HCT116 (cell line): ENCODE measurements at regions not wholly inside any gene's neighbourhood (a gene's known extent, or its start where the extent isn't known, plus 50 kb on each side); places are given as distances from the start of the nearest gene placed in this dataset.

Source experiments
- ATAC-seq: fragments of 200-7000 bp; cut with Tn5 transposase; 2 replicates; pipeline ENCODE4 v1.9.1; 2020; ENCODE audit warnings: mild to moderate bottlenecking, moderate library complexity
- BruUV-seq: library from RNA; stranded (reverse); fragments of 400-500 nt; replicated peaks from 2 replicates; lab custom pipeline; 2021; lab: Mats Ljungman, UMichigan
- CTCF ChIA-PET: fragments of 300-600 bp; sonication (Branson Sonifier 250); formaldehyde crosslinking; loops from one replicate; lab custom pipeline; 2021; ENCODE audit warnings: antibody characterized with exemption; lab: Charles Lee
- POLR2A ChIA-PET: fragments of 300-600, 350-600 bp; sonication (Branson Sonifier 250); formaldehyde crosslinking; loops from one replicate; lab custom pipeline; 2021; ENCODE audit warnings: antibody characterized with exemption; lab: Charles Lee
- RAD21 ChIA-PET, 2 experiments: fragments of 300-600 bp; sonication (Branson Sonifier 250); formaldehyde crosslinking; loops; one replicate each; lab custom pipeline; 2023; ENCODE audit warnings: low total read pairs in 2 of 2; ENCODE audit not compliant: uncharacterized antibody in 2 of 2, unreplicated experiment in 2 of 2, low non-redundant PET in 1 of 2; lab: Charles Lee
- DNase-seq: peaks from one replicate; pipeline ENCODE4 v3.0.0-alpha.2; 2010; ENCODE audit warnings: low read depth, low spot score
- H2AFZ ChIP-seq: fragments of 200-600 bp; shearing (Covaris generic), sonication (generic); 2 replicates; pipeline ENCODE4 v1.6.1; 2017; ENCODE audit warnings: low read depth, mixed run types, mixed read lengths, antibody characterized with exemption, low read length; ENCODE audit not compliant: poor library complexity, severe bottlenecking
- H3K27ac ChIP-seq: 2 replicates; pipeline ENCODE4 v1.5.1; 2012; ENCODE audit warnings: low read depth, low read length
- H3K27me3 ChIP-seq: fragments of 200-600 bp; sonication (generic); 2 replicates; pipeline ENCODE4 v1.6.1; 2016; ENCODE audit warnings: mixed run types, low read length, mixed read lengths; ENCODE audit not compliant: insufficient read depth
- H3K36me3 ChIP-seq, 2 experiments: fragments of 200-500 bp in 1 of 2; fragments of 200-600 bp in 1 of 2; sonication (Bioruptor generic) in 1 of 2; sonication (generic) in 1 of 2; 2 replicates each; pipeline versions ENCODE4 v1.5.1 to v1.6.1; 2014 to 2016; ENCODE audit warnings: low read length in 2 of 2, inconsistent platforms in 1 of 2, mixed read lengths in 1 of 2, mixed run types in 1 of 2; ENCODE audit not compliant: insufficient read depth in 2 of 2, control insufficient read depth in 1 of 2
- H3K4me1 ChIP-seq, 2 experiments: fragments of 200-600 bp in 1 of 2; sonication (generic) in 1 of 2; 2 replicates each; pipeline versions ENCODE4 v1.5.1 to v1.6.1; 2012 to 2017; ENCODE audit warnings: low read length in 2 of 2, inconsistent platforms in 1 of 2, mild to moderate bottlenecking in 1 of 2, mixed read lengths in 1 of 2, mixed run types in 1 of 2, moderate library complexity in 1 of 2; ENCODE audit not compliant: insufficient read depth in 2 of 2, control insufficient read depth in 1 of 2
- H3K4me2 ChIP-seq: fragments of 200-600 bp; sonication (generic); 2 replicates; pipeline ENCODE4 v1.6.1; 2017; ENCODE audit warnings: mixed run types, low read length, mixed read lengths
- H3K4me3 ChIP-seq, 2 experiments: fragments of 200-600 bp in 1 of 2; sonication (generic) in 1 of 2; replicated peaks in 1 of 2; 2 replicates each; pipeline ENCODE4 v1.5.1; 2011 to 2016; ENCODE audit warnings: low read length in 2 of 2, control low read depth in 1 of 2, low read depth in 1 of 2, mild to moderate bottlenecking in 1 of 2, mixed read lengths in 1 of 2, mixed run types in 1 of 2
- H3K79me2 ChIP-seq: fragments of 200-600 bp; sonication (generic); 2 replicates; pipeline ENCODE4 v1.6.1; 2017; ENCODE audit warnings: mild to moderate bottlenecking, mixed run types, low read length, moderate library complexity, mixed read lengths; ENCODE audit not compliant: insufficient read depth
- H3K9ac ChIP-seq: fragments of 200-600 bp; sonication (generic); 2 replicates; pipeline ENCODE4 v1.6.1; 2016; ENCODE audit warnings: low read length, mixed read lengths
- H3K9me2 ChIP-seq: fragments of 200-600 bp; sonication (generic), shearing (Covaris generic); 2 replicates; pipeline ENCODE4 v1.6.1; 2017; ENCODE audit warnings: mixed run types, mild to moderate bottlenecking, moderate library complexity; ENCODE audit not compliant: insufficient read depth
- H3K9me3 ChIP-seq, 2 experiments: fragments of 200-500 bp in 1 of 2; fragments of 200-600 bp in 1 of 2; sonication (Bioruptor generic) in 1 of 2; sonication (generic) in 1 of 2; 2 replicates each; pipeline ENCODE4 v1.6.1; 2014 to 2017; ENCODE audit warnings: low read length in 2 of 2, mixed read lengths in 2 of 2, inconsistent platforms in 1 of 2, low read depth in 1 of 2, mild to moderate bottlenecking in 1 of 2, mixed run types in 1 of 2, moderate library complexity in 1 of 2; ENCODE audit not compliant: control insufficient read depth in 1 of 2, insufficient read depth in 1 of 2
- H4K20me1 ChIP-seq: fragments of 200-600 bp; sonication (generic), shearing (Covaris generic); 2 replicates; pipeline ENCODE4 v1.6.1; 2017; ENCODE audit warnings: mixed run types, mild to moderate bottlenecking, moderate library complexity; ENCODE audit not compliant: insufficient read depth
- ATF3 ChIP-seq: IDR thresholded peaks from 2 replicates; pipeline ENCODE4 v1.6.1; 2012
- CBX3 ChIP-seq: IDR thresholded peaks from 2 replicates; pipeline ENCODE4 v1.6.1; 2012; ENCODE audit warnings: low read depth
- CTCF ChIP-seq, 3 experiments: fragments of 200-600 bp in 1 of 3; sonication (generic) in 1 of 3; IDR thresholded peaks in 2 of 3; conservative IDR thresholded peaks in 1 of 3; 2 replicates each; pipeline ENCODE4 v1.5.1; 2012 to 2017; ENCODE audit warnings: low read depth in 2 of 3, low read length in 2 of 3, antibody characterized with exemption in 1 of 3, borderline replicate concordance in 1 of 3, control low read depth in 1 of 3, mild to moderate bottlenecking in 1 of 3, mixed read lengths in 1 of 3, mixed run types in 1 of 3, moderate library complexity in 1 of 3; ENCODE audit not compliant: insufficient read depth in 1 of 3
- EGR1 ChIP-seq: IDR thresholded peaks from 2 replicates; pipeline ENCODE4 v1.6.1; 2012; ENCODE audit warnings: low read depth
- ELF1 ChIP-seq: IDR thresholded peaks from 2 replicates; pipeline ENCODE4 v1.6.1; 2012; ENCODE audit warnings: low read depth, borderline replicate concordance
- EZH2phosphoT487 ChIP-seq: fragments of 200-600 bp; IDR thresholded peaks from 2 replicates; pipeline ENCODE4 v1.6.1; 2018; ENCODE audit warnings: antibody characterized with exemption, borderline replicate concordance
- POLR2A ChIP-seq: IDR thresholded peaks from 2 replicates; pipeline ENCODE4 v1.7.0; 2011; ENCODE audit warnings: borderline replicate concordance; ENCODE audit not compliant: insufficient read depth, insufficient read length; ENCODE audit errors: extremely low read depth
- RAD21 ChIP-seq: IDR thresholded peaks from 2 replicates; pipeline ENCODE4 v1.6.1; 2012; ENCODE audit warnings: low read depth, mild to moderate bottlenecking
- SIN3A ChIP-seq: IDR thresholded peaks from 2 replicates; pipeline ENCODE4 v1.6.1; 2012; ENCODE audit warnings: low read depth
- SP1 ChIP-seq: IDR thresholded peaks from 2 replicates; pipeline ENCODE4 v1.6.1; 2012; ENCODE audit warnings: low read depth
- TCF7L2 ChIP-seq: IDR thresholded peaks from 2 replicates; pipeline ENCODE4 v1.7.0; 2011; ENCODE audit warnings: borderline replicate concordance, inconsistent platforms; ENCODE audit not compliant: insufficient read depth, insufficient read length; ENCODE audit errors: extremely low read depth
- YY1 ChIP-seq: IDR thresholded peaks from 2 replicates; pipeline ENCODE4 v1.6.1; 2011; ENCODE audit warnings: low read length, low read depth, moderate library complexity, mild to moderate bottlenecking; ENCODE audit not compliant: insufficient replicate concordance; ENCODE audit errors: extremely low read depth
- intact Hi-C: fragments of 100-400 bp; cut with micrococcal nuclease; formaldehyde crosslinking; loops from 2 replicates; pipeline ENCODE4 v1.10.0; 2022

- no peak for TF ChIP-seq RAD21
- Histone ChIP-seq H3K4me1 (no peaks in the 10 kb centered on the region), H3K9ac (no peak overlapping the region), H3K4me2 (no peak overlapping the region), H3K27ac (no peak overlapping the region), H3K9me3 (no peaks in the 10 kb centered on the region), H3K9me2 (no peaks in the 10 kb centered on the region), H3K4me3 (no peak overlapping the region), H3K27me3 (peaks cover 18% of the 10 kb centered on the region), H3K36me3 (no peaks in the 10 kb centered on the region), H3K79me2 (no peaks in the 10 kb centered on the region), H2AFZ (no peak overlapping the region), H4K20me1 (no peaks in the 10 kb centered on the region)
- ChIA-PET RAD21 (no interaction called here), POLR2A (no interaction called here), CTCF (no interaction called here)
- BruUV-seq, result no TSS peak
- no peak for ATAC-seq
- intact Hi-C loops, result loop anchor here (10.0 kb wide), 1 partner anchor 60 kb away; no protein-coding TSS in a partner anchor
- DNase-seq, result no peak
Measured at GRCh38 chr9:100884518-100884917, 144.0 kb upstream of the PLPPR1 start.

GRCh38 chr9:100890321-100890720 lies 138.2 kb upstream of the PLPPR1 start:
- RAD21 ChIA-PET, result no interaction called here
- Histone ChIP-seq H3K4me2 (no peak overlapping the region), H3K9me3 (no peaks in the 10 kb centered on the region), H3K36me3 (no peaks in the 10 kb centered on the region), H3K9me2 (no peaks in the 10 kb centered on the region), H3K27ac (no peak overlapping the region), H3K9ac (no peak overlapping the region), H2AFZ (no peak overlapping the region), H3K27me3 (peaks cover 14% of the 10 kb centered on the region), H4K20me1 (no peaks in the 10 kb centered on the region), H3K4me1 (no peaks in the 10 kb centered on the region), H3K4me3 (no peak overlapping the region), H3K79me2 (no peaks in the 10 kb centered on the region)
- CTCF ChIA-PET, result no interaction called here
- no peak for DNase-seq
- TF ChIP-seq EGR1, result no peak
- no peak for TF ChIP-seq CTCF (IDR thresholded peaks at IDR 0.05 in 2 of 3, conservative IDR thresholded peaks at IDR 0.05 in 1 of 3; ENCODE audit: borderline replicate concordance in 1 of 3, insufficient read depth in 1 of 3, low read depth in 2 of 3, low read length in 2 of 3)
- no peak for TF ChIP-seq SP1
- TF ChIP-seq TCF7L2, result no peak
- no peak for TF ChIP-seq ELF1
- TF ChIP-seq RAD21, result no peak
- TF ChIP-seq YY1, result no peak
- TF ChIP-seq SIN3A, result no peak
- no peak for TF ChIP-seq EZH2phosphoT487
- no peak for TF ChIP-seq POLR2A
- no peak for TF ChIP-seq CBX3
- no peak for TF ChIP-seq ATF3
- ATAC-seq, result no peak
- intact Hi-C loops, result loop anchor here (5.0 kb wide), 1 partner anchor 48 kb away; no protein-coding TSS in a partner anchor
- POLR2A ChIA-PET, result no interaction called here
- BruUV-seq, result no TSS peak
